ENCODE measurements at regions not wholly inside any gene's neighbourhood (a gene's known extent, or its start where the extent isn't known, plus 50 kb on each side); places are given as distances from the start of the nearest gene placed in this dataset.

- TF ChIP-seq CTCF (IDR thresholded peaks at IDR 0.05): no peak
- TF ChIP-seq EZH2phosphoT487 (IDR thresholded peaks at IDR 0.05): no peak
- no peak for TF ChIP-seq EZH2 (IDR thresholded peaks at IDR 0.05)
These were observed 143.3 kb upstream of the GUCY1A1 start for GRCh38 chr4:155523358-155523757.

All from neural progenitor cell (in vitro differentiated cells).